ENCODE measurements at regions not wholly inside any gene's neighbourhood (a gene's known extent, or its start where the extent isn't known, plus 50 kb on each side); places are given as distances from the start of the nearest gene placed in this dataset.

- TF ChIP-seq POLR2A (IDR thresholded peaks at IDR 0.05), result no peak
- TF ChIP-seq, protein P1, sequence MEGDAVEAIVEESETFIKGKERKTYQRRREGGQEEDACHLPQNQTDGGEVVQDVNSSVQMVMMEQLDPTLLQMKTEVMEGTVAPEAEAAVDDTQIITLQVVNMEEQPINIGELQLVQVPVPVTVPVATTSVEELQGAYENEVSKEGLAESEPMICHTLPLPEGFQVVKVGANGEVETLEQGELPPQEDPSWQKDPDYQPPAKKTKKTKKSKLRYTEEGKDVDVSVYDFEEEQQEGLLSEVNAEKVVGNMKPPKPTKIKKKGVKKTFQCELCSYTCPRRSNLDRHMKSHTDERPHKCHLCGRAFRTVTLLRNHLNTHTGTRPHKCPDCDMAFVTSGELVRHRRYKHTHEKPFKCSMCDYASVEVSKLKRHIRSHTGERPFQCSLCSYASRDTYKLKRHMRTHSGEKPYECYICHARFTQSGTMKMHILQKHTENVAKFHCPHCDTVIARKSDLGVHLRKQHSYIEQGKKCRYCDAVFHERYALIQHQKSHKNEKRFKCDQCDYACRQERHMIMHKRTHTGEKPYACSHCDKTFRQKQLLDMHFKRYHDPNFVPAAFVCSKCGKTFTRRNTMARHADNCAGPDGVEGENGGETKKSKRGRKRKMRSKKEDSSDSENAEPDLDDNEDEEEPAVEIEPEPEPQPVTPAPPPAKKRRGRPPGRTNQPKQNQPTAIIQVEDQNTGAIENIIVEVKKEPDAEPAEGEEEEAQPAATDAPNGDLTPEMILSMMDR (IDR thresholded peaks at IDR 0.05), result peak in 5 of 12 donors; percentile 14 to 31 (median 14)
These were observed 161.6 kb downstream of the NDFIP2 start for GRCh38 chr13:79642596-79642995.

All from heart left ventricle (tissue), 13 donors.